A549 (cell line): ENCODE measurements at regions not wholly inside any gene's neighbourhood (a gene's known extent, or its start where the extent isn't known, plus 50 kb on each side); places are given as distances from the start of the nearest gene placed in this dataset.

Source experiments
- ATAC-seq, 2 experiments: fragments of 200-7000 bp in 1 of 2; fragments of >200 bp in 1 of 2; cut with Nextera tagmentation in 1 of 2; cut with Tn5 transposase in 1 of 2; 3 replicates each; pipeline versions ENCODE4 v1.8.0 to v1.9.1; 2018 to 2020; ENCODE audit warnings: mild to moderate bottlenecking in 1 of 2, moderate library complexity in 1 of 2
- CTCF ChIA-PET: fragments of 300-600 bp; sonication (Branson Sonifier 250); formaldehyde crosslinking; extraction: SDS; loops from one replicate; lab custom pipeline; 2021; ENCODE audit warnings: antibody characterized with exemption, inconsistent platforms; lab: Yijun Ruan, JAX
- POLR2A ChIA-PET: fragments of 350-600 bp; formaldehyde crosslinking; extraction: SDS; loops from one replicate; lab custom pipeline; 2021; ENCODE audit warnings: antibody characterized with exemption, inconsistent platforms; lab: Yijun Ruan, JAX
- DNase-seq, 2 experiments: peaks; one replicate each; pipeline versions ENCODE4 v3.0.0 to v3.0.0-alpha.2; 2011 to 2016; ENCODE audit warnings: low read depth in 1 of 2, low spot score in 1 of 2
- FAIRE-seq: peaks from 2 replicates; lab custom pipeline; 2011; peaks lifted over from hg19 to GRCh38; lab: Jason Lieb, UNC
- H3K27ac ChIP-seq, 2 experiments: fragments of >200 bp; sonication (Bioruptor Twin); formaldehyde crosslinking; 3 replicates each; pipeline ENCODE4 v1.5.1; 2016 to 2017
- H3K4me1 ChIP-seq: fragments of >200 bp; sonication (Bioruptor Twin); formaldehyde crosslinking; 3 replicates; pipeline ENCODE4 v1.6.1; 2016
- H3K4me2 ChIP-seq: fragments of >200 bp; sonication (Bioruptor Twin); formaldehyde crosslinking; 3 replicates; pipeline ENCODE4 v1.6.1; 2016
- H3K4me3 ChIP-seq: fragments of >200 bp; sonication (Bioruptor Twin); formaldehyde crosslinking; 3 replicates; pipeline ENCODE4 v1.5.1; 2016
- H3K9me3 ChIP-seq: fragments of >200 bp; sonication (Bioruptor Twin); formaldehyde crosslinking; 3 replicates; pipeline ENCODE4 v1.6.1; 2016
- BHLHE40 ChIP-seq: IDR thresholded peaks from 2 replicates; pipeline ENCODE4 v1.6.1; 2012; ENCODE audit warnings: low read depth, low read length, inconsistent platforms
- CBX8 ChIP-seq: fragments of 200-600 bp; sonication (generic); IDR thresholded peaks from 2 replicates; pipeline ENCODE4 v1.6.1; 2016
- CHD4 ChIP-seq: fragments of 200-600 bp; sonication (generic); IDR thresholded peaks from 2 replicates; pipeline ENCODE4 v1.6.1; 2016; ENCODE audit warnings: antibody characterized with exemption, mild to moderate bottlenecking, borderline replicate concordance
- EHMT2 ChIP-seq: fragments of 200-600 bp; sonication (generic); IDR thresholded peaks from 2 replicates; pipeline ENCODE4 v1.6.1; 2016; ENCODE audit warnings: antibody characterized with exemption, low read depth, mild to moderate bottlenecking, moderate library complexity
- EP300 ChIP-seq, 2 experiments: fragments of >200 bp; sonication (Bioruptor Twin); formaldehyde crosslinking; IDR thresholded peaks; 2 replicates in 1 of 2; 3 replicates in 1 of 2; pipeline ENCODE4 v1.6.1; 2016 to 2017
- HEYL ChIP-seq: fragments of 250-450 bp; sonication (Bioruptor Pico); IDR thresholded peaks from 2 replicates; pipeline ENCODE4 v1.8.0; 2021; ENCODE audit warnings: mild to moderate bottlenecking, moderate library complexity
- HOXA7 ChIP-seq: fragments of 250-450 bp; sonication (Bioruptor Pico); IDR thresholded peaks from 2 replicates; pipeline ENCODE4 v1.5.0; 2020; ENCODE audit warnings: mild to moderate bottlenecking, moderate library complexity
- HOXB5 ChIP-seq: fragments of 250-450 bp; sonication (Bioruptor Pico); IDR thresholded peaks from 2 replicates; pipeline ENCODE4 v1.5.0; 2020; ENCODE audit warnings: mild to moderate bottlenecking, moderate library complexity
- JUNB ChIP-seq: fragments of >200 bp; sonication (Bioruptor Twin); formaldehyde crosslinking; IDR thresholded peaks from 2 replicates; pipeline ENCODE4 v1.6.1; 2016
- KDM1A ChIP-seq: fragments of 200-600 bp; sonication (generic); IDR thresholded peaks from 2 replicates; pipeline ENCODE4 v1.6.1; 2016; ENCODE audit warnings: low read depth, mild to moderate bottlenecking
- KDM5A ChIP-seq: fragments of 200-600 bp; sonication (generic); IDR thresholded peaks from 2 replicates; pipeline ENCODE4 v1.6.1; 2016; ENCODE audit warnings: antibody characterized with exemption, mild to moderate bottlenecking
- MAX ChIP-seq: IDR thresholded peaks from 2 replicates; pipeline ENCODE4 v1.6.1; 2012
- MYC ChIP-seq: IDR thresholded peaks from 2 replicates; pipeline ENCODE4 v1.6.1; 2012; ENCODE audit warnings: mild to moderate bottlenecking, inconsistent platforms, low read length, improper control_type of control experiment, borderline replicate concordance
- NR3C1 ChIP-seq: fragments of >200 bp; sonication (Bioruptor Twin); formaldehyde crosslinking; IDR thresholded peaks from 3 replicates; pipeline ENCODE4 v1.6.1; 2017
- PHF8 ChIP-seq: fragments of 200-600 bp; sonication (generic); IDR thresholded peaks from 2 replicates; pipeline ENCODE4 v1.6.1; 2016; ENCODE audit warnings: low read depth, mild to moderate bottlenecking, antibody characterized with exemption, moderate library complexity, borderline replicate concordance
- POLR2AphosphoS2 ChIP-seq: conservative IDR thresholded peaks from 2 replicates; pipeline ENCODE4 v1.6.1; 2012; ENCODE audit warnings: low read length, improper control_type of control experiment, inconsistent platforms
- RCOR1 ChIP-seq: fragments of 150-350 bp; IDR thresholded peaks from 2 replicates; pipeline ENCODE4 v1.6.1; 2014; ENCODE audit warnings: antibody characterized with exemption, low read length, low read depth
- RFX5 ChIP-seq: fragments of 450-650 bp; IDR thresholded peaks from 2 replicates; pipeline ENCODE4 v1.7.1; 2014; ENCODE audit warnings: antibody characterized with exemption, mild to moderate bottlenecking, moderate library complexity
- USF2 ChIP-seq: fragments of 450-650 bp; IDR thresholded peaks from 2 replicates; pipeline ENCODE4 v1.6.1; 2014; ENCODE audit warnings: antibody characterized with exemption
- ZC3H11A ChIP-seq: fragments of 450-650 bp; IDR thresholded peaks from 2 replicates; pipeline ENCODE4 v1.6.1; 2014; ENCODE audit warnings: antibody characterized with exemption, mild to moderate bottlenecking
- ZFP36 ChIP-seq: fragments of 450-650 bp; IDR thresholded peaks from 2 replicates; pipeline ENCODE4 v1.6.1; 2014; ENCODE audit warnings: borderline replicate concordance; ENCODE audit not compliant: partially characterized antibody
- WGBS: methylation state at CpG from one replicate; pipeline ENCODE4 v1.1.6; 2017; ENCODE audit errors: missing lambda C conversion rate; 5-methylcytosine and 5-hydroxymethylcytosine counted together
- TF ChIP-seq, protein P1 (sequence below): IDR thresholded peaks from 2 replicates; pipeline ENCODE4 v1.6.1; 2012
- TF ChIP-seq, protein P2 (sequence below): fragments of >200 bp; sonication (Bioruptor Twin); formaldehyde crosslinking; IDR thresholded peaks from 3 replicates; pipeline ENCODE4 v1.6.1; 2016
- TF ChIP-seq, protein P3 (sequence below): fragments of 150-350 bp; IDR thresholded peaks from 2 replicates; pipeline ENCODE4 v1.6.1; 2014; ENCODE audit warnings: low read depth, mild to moderate bottlenecking, low read length
- TF ChIP-seq, protein P4 (sequence below): fragments of >200 bp; sonication (Bioruptor Twin); formaldehyde crosslinking; IDR thresholded peaks from 3 replicates; pipeline ENCODE4 v1.5.1; 2016

- TF ChIP-seq, protein P1, sequence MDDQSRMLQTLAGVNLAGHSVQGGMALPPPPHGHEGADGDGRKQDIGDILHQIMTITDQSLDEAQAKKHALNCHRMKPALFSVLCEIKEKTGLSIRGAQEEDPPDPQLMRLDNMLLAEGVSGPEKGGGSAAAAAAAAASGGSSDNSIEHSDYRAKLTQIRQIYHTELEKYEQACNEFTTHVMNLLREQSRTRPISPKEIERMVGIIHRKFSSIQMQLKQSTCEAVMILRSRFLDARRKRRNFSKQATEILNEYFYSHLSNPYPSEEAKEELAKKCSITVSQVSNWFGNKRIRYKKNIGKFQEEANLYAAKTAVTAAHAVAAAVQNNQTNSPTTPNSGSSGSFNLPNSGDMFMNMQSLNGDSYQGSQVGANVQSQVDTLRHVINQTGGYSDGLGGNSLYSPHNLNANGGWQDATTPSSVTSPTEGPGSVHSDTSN = no peak
Observed at GRCh38 chr20:52252664-52253063, 61.1 kb upstream of the ZFP64 start (continued).

DNA sequence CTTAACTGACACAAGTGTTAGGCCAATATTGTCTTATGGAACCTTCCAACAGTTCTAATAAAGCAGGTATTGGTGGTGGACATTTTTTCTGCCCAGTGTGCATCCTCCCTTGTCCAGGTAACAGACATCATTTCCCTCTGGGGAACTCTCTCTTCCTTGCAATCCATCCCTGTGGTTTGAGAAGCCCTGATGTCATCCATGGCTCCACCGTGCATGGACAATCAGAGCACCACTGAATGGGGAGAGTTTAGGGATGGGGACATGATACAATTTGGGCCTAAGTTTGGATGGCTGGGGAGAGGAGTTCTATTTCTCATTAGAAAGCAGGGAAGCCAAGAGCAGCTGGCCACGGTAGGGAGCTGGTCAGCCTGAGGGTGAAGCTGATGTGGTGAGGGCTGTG is 60.2 kb upstream of the ZFP64 start:
- FAIRE-seq (no peak), ATAC-seq (no peak; a peak in 1 of 6 replicates), DNase-seq (no peak)
- CTCF ChIA-PET = interaction anchor here (0.8 to 1.2 kb wide), 2 partner anchors 10 to 60 kb away, joined by 3 to 4 read pairs; no protein-coding TSS in a partner anchor
- WGBS = 38% methylated on average over 2 of the region's 2 CpGs
- H3K4me2 ChIP-seq = no peak overlapping the region
- H3K4me3 ChIP-seq = no peak overlapping the region
- no peaks in the 10 kb centered on the region for H3K4me1 ChIP-seq
- no peak overlapping the region for H3K27ac ChIP-seq
- POLR2A ChIA-PET = no interaction called here
- H3K9me3 ChIP-seq = 0 out of 3 replicates have a peak, but pooled peaks cover 4% of the 10 kb centered on the region
- TF ChIP-seq PHF8 (no peak), NR3C1 (no peak), ZC3H11A (no peak), CHD4 (no peak), KDM1A (no peak), MYC (no peak), RFX5 (no peak), ZFP36 (no peak), USF2 (no peak), RCOR1 (no peak), EHMT2 (no peak)

GRCh38 chr20:52251136-52251700 is 59.6 kb upstream of the ZFP64 start:
- H3K4me3 ChIP-seq = no peak overlapping the region
- H3K4me2 ChIP-seq = no peak overlapping the region
- DNase-seq (no peak), FAIRE-seq (no peak), ATAC-seq (no peak)
- CTCF ChIA-PET = interaction anchor here (0.7 kb wide), 1 partner anchor 9 kb away, joined by 3 read pairs; no protein-coding TSS in a partner anchor
- 44% methylated on average over 2 of the region's 2 CpGs for WGBS
- TF ChIP-seq, protein P2, sequence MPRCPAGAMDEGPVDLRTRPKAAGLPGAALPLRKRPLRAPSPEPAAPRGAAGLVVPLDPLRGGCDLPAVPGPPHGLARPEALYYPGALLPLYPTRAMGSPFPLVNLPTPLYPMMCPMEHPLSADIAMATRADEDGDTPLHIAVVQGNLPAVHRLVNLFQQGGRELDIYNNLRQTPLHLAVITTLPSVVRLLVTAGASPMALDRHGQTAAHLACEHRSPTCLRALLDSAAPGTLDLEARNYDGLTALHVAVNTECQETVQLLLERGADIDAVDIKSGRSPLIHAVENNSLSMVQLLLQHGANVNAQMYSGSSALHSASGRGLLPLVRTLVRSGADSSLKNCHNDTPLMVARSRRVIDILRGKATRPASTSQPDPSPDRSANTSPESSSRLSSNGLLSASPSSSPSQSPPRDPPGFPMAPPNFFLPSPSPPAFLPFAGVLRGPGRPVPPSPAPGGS = no peak
- no peak for TF ChIP-seq POLR2AphosphoS2
- TF ChIP-seq EHMT2 = no peak
- no peak for TF ChIP-seq PHF8
- TF ChIP-seq, protein P3, sequence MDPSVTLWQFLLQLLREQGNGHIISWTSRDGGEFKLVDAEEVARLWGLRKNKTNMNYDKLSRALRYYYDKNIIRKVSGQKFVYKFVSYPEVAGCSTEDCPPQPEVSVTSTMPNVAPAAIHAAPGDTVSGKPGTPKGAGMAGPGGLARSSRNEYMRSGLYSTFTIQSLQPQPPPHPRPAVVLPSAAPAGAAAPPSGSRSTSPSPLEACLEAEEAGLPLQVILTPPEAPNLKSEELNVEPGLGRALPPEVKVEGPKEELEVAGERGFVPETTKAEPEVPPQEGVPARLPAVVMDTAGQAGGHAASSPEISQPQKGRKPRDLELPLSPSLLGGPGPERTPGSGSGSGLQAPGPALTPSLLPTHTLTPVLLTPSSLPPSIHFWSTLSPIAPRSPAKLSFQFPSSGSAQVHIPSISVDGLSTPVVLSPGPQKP = no peak
- no peak for TF ChIP-seq HEYL (CRISPR knock-in tag)
- TF ChIP-seq BHLHE40 = no peak
- no peak for TF ChIP-seq MAX
- TF ChIP-seq RFX5 = no peak
- TF ChIP-seq EP300 (IDR thresholded peaks at IDR 0.05) = no peak
- TF ChIP-seq HOXB5 (CRISPR knock-in tag) = no peak
- no peak for TF ChIP-seq CBX8
- TF ChIP-seq, protein P1 = no peak
- TF ChIP-seq, protein P4, sequence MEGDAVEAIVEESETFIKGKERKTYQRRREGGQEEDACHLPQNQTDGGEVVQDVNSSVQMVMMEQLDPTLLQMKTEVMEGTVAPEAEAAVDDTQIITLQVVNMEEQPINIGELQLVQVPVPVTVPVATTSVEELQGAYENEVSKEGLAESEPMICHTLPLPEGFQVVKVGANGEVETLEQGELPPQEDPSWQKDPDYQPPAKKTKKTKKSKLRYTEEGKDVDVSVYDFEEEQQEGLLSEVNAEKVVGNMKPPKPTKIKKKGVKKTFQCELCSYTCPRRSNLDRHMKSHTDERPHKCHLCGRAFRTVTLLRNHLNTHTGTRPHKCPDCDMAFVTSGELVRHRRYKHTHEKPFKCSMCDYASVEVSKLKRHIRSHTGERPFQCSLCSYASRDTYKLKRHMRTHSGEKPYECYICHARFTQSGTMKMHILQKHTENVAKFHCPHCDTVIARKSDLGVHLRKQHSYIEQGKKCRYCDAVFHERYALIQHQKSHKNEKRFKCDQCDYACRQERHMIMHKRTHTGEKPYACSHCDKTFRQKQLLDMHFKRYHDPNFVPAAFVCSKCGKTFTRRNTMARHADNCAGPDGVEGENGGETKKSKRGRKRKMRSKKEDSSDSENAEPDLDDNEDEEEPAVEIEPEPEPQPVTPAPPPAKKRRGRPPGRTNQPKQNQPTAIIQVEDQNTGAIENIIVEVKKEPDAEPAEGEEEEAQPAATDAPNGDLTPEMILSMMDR = no peak
- no peak for TF ChIP-seq HOXA7 (CRISPR knock-in tag)
- no peak for TF ChIP-seq JUNB
- no peak for TF ChIP-seq KDM5A
- H3K9me3 ChIP-seq = 0 out of 3 replicates have a peak, but pooled peaks cover 4% of the 10 kb centered on the region
- H3K27ac ChIP-seq = no peak overlapping the region
- POLR2A ChIA-PET = no interaction called here
- H3K4me1 ChIP-seq = no peaks in the 10 kb centered on the region
